HG02759 (cell line): ENCODE measurements at regions not wholly inside any gene's neighbourhood (a gene's known extent, or its start where the extent isn't known, plus 50 kb on each side); places are given as distances from the start of the nearest gene placed in this dataset.

Experiments
- ATAC-seq: cut with Tn5 transposase; IDR thresholded peaks from one replicate; pipeline ENCODE4 v1.9.1; 2021; ENCODE audit warnings: mild to moderate bottlenecking, moderate library complexity; ENCODE audit not compliant: unreplicated experiment

DNA sequence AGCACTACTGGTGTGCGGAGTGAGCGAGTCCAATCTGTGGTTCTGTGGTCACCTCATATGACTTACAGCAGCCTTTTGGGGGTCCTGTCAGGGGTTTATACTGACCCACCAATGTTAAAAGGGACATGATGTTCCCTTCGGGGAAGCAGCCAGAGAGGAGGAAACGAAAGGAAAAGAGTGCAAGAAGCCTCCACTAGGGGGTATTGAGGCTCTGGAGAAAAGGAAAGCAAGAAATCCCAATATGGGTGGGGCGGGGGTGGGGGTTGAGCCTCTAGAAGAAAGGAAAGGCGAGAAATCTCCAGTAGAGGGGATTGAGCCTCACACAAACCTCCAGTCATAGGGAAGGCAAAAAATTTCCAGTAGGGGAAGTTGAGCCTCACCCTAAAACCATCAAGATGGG, 249.3 kb upstream of the ECI2 start:
- ATAC-seq = no peak

DNA sequence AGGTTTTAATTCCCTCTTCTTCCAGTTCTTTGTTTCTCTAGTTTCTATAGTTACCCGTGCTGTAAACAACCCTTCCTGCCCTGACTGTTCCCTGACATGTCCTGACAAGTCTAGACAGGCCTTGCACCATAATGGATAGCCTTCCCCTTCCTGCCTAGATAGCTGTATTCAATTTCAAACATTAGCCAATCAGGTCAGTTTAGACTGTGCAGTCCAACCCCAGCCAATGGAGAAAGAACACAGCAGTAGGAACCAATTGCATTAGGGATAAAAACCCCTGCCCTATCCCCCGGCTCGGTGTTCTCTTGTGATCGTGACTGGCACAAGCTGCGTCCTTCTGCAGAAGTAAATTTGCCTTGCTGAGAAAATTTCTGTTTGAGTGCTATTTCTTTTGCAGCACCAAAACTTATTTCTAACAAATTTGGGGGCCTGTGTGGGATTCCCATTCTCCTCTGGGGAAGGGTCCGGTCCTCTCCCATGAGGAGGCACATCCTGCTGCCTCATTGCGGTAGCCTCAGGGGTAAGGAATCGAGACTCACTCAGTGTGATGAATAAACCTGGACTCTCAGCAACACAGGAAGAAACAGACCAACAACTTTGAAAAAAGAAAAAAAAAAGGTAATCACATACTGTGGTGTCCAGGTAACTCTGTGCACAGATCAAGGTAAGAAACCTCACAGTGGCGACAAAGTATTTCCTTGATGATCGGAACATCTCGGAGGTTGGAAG, 248.7 kb upstream of the ECI2 start:
- no peak for ATAC-seq

DNA sequence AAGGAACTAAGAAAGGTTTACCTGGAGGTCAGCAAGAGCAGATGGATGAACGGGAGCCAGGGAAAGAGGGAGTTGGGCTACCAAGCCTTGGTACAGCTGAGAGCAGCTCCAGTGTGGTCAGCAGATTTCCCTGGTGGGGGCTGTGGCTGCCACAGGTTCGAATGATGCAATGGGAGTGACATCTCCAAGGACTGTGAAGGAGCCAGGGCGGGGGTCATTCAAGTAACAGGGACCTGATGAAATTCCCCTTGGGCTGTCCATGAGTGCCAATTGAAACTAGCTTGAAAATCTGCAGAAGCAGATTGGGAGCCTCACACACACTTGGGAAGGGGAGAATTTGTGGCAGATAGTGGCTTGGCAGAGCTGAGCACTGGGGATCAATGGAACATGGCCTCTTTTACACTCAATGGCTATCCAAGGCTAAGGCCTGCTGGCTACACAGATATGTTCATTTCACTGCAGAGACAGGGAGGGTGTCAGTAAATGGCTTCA, 247.0 kb upstream of the ECI2 start:
- no peak for ATAC-seq

DNA sequence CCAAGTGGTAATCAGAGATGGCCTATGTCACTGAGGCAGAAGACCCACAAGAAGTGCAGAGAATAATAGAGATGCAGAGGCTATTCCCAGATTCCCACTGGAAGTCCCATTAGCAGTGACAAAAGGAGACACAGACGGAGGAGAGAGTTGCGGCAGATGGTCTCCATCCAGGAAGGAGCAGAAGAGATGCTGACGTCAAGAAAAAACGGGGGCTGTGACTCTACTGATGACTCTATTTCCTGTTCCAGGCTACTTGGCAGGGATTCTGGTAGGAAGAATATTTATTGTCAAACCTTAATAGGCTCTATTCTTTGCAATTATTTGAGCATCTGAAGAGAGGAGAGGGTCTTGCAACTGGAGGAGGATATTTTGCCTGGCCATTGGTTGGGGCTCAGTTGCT, 246.0 kb upstream of the ECI2 start:
- ATAC-seq = no peak

DNA sequence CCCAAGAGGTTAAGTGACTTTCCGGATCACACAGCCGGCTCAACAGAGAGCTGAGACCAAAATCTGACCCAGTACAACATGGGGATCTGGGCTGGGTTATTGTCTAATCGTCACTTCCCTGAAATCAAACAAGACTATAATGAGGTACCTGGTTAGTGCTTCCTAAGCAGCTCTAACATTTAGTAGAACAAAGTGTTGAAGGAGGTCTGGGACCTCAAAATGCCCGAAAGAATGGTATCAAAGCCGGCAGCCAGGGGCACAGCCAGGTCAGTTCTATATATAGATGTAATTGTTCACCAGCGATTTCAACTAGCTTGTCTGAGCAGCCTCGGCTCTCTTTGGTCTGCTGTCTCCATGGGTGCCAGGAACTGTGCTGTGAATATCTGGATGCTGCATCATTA, 245.5 kb upstream of the ECI2 start:
- no peak for ATAC-seq

DNA sequence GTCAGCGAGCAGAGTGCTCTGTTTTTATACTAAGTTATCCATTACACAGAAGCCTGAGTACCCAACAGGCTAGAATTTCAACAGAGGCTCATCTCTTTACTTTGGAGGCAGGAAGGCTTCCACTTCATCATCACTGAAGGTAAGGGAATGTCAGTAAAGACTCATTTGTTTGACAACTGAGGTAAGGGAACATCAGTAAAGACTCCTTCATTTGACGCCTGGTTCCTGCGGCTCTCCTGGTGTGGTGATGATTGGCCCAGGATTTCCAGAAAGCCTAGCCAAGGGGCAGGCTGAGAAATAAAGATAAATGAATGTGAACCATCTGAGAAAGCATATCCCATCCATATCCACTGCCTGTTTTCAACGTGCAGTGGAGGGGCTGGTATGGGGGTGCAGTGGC, 244.6 kb upstream of the ECI2 start:
- no peak for ATAC-seq

DNA sequence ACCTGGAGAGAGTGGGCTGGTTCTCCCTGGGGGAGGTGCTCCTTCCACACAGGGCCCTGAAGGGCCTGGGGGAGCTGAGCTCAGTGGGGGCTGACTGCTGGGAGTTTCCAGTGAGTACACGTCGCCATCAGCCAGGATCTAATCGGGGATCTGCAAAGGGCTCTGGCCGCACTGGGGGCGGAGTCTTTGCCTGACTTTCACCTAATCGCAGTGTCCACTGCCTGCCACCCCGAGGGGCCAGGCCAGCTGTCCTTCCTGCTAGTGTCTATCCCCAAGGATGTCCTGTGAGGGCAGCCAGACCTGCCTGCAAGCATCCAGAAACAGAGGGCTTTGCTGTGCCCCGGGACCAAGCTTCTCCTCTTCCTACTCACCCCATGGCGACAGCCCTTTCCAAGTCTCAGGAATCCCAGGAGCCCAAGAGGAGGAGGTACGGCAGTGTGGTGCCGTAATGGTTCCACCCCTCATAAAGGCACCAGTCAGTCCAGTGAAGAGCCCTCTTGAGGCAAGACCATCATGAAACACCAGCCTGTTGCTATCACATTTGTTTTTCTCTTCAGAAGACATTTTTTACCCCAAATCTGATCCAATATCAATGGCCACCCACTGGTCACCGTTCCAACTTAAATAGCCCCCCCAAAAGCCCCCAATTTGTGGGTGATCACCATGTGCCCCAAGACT, 243.1 kb upstream of the ECI2 start:
- ATAC-seq = no peak

DNA sequence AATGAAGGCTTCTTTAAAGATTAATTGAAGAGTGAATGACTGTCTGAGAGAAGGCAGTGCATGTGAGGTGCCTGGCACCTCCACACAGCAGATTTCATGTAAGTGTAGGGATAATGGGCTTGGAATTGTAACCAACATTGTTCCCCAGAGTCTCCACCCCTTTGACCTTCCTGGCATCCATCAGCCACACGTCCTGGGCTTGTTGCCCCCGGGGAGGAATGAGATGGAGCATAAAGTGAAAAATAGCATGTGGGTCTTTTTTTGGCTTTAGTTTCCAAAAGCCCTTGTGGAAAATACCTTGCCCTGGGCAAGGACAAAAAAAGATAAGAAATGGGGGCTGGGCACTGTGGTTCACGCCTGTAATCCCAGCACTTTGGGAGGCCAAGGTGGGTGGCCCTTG, 242.2 kb upstream of the ECI2 start:
- no peak for ATAC-seq

DNA sequence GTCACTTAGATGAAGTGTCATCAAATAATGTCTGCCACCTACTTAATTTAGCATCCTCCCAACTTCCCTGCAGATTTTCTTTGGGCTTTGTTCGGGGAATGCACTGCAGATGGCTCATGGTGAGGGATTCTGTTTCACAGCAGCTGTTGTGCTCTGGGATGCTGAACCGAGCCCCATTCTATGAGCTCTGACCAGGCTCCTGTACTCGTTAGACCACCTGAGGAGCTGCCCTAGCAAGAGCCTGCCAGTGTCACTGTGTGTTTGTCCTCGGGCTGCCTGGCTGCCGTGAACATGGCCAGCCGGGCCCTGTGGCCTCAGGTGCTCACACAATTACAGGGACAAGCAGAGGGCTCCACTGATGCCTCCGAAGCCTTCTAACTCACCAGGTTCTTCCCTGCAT, 238.8 kb upstream of the ECI2 start:
- no peak for ATAC-seq

DNA sequence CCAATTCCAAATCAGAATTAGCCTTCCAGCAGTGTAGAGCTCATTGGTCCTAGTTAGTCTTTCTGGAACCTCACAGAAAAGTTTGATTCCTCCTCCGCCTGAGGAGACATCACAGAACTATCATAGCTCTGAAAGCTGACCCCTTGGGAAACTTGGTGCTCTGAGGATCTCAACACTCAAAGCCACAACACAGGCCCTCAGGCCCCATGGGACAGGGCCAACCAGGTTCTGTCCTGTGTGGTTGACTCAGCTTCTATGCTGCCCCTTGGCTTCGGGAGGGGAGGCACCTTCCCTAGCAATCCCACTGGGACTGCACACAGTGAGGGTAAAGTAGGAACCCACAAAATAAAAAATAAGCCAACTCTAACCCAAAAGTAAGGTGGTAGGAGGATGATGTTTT, 237.5 kb upstream of the ECI2 start:
- no peak for ATAC-seq

DNA sequence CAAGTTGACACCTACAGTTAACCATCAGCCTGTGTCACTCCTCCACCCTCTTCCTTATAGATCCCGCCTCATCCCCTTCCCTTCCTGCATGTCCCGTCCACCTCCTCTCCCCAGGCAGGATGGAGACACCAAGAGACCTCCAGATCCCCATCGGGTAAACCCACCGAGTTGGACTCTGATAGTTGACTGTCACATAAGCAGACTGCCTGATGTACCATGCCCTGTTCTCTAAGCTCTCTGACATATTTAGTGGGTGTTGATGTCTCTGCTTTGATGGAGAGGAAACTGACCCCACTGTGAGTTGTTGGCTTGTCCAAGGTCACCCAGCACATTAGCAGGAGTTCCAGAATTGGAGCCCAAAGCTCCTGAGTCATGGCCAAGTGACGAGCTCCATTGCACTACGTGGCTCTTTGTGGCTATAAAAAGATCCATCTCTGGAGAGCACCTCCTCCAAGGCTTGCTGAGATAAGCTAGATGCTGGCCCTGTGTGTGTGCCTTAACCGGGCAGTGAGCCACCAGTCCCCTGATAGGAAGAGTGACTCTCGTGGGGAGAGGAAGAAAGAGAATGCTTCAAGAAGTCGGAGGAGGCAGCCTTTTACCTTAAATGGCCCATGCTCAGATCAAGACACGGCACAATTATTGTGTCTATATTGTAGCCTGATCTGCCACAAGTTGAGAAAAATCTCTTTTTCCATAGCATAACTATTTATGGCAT, 236.0 kb upstream of the ECI2 start:
- no peak for ATAC-seq

DNA sequence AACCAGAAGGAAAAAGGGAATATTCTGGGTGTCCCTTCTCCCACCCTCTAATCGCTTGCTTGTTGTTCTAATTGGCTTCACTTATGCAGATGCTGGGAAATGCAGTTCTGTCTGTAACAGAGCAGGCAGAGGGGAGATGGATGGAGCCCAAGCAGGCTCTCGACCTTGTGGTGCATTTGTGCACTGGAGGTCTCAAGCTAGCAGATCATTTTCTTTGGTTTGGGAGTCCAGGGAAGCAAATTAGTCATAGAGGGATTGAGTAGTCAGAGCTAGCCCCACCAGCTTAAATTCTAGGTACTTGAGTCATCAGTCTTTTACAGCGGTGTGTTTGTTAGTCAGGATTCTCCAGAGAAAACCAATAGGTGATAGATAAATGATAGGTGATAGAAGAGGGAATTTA, 234.7 kb upstream of the ECI2 start:
- no peak for ATAC-seq

DNA sequence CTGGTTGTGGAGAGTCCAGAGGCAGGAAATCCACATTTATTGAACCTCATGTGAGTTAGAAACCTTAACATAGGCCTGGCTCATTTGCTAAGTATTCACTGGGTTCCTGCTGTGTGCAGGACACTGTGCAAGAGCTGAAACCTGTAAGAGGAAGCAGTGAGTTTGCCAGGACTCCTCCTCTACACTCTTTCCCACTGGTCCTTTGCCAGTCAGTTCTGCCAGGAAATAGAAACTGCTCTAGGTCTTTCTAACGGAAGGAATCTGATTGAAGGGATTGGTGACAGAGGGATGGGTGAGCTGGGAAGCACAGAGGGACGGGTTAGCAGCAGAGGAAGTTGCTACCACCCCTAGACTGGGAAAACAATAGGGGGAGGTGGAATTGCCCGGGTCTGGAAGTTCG, 234.2 kb upstream of the ECI2 start:
- ATAC-seq = no peak

DNA sequence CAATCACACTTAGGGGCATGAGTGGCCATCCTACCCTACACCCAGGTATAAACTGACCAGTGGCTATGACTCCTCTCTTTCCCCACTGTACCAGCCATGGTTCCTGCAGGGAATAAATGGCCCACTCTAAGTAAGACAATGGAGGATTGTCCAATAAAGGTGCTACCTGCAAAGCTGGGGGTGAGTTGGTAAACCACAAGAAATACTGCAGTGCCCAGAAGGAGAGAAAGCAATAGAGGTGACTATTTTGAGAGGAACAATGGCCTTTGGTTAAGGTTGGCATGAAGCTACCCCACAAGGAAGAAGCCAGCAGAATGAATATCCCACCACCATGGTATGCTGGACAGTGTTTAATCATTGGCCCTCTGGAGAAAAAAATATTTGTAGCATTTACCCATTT, 233.3 kb upstream of the ECI2 start:
- ATAC-seq = no peak

DNA sequence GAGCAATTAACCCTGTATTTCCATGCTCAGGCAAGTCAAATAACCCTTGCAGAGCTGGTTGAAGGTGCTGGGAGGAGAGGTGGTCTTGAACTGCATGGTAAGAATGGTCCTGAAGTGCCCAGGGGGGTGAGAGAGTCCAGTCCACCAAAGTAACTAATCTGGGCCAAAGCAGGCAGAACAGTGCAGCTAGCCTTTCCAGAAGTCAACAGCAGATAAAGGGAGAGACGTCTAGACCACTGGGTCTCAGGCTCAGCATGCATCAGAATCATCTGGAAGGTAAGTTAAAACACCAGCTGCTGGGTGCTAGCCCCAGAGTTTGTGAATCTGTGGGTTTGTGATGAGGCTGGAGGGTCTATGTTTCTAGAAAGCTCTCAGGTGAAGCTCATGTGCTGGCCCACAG, 232.3 kb upstream of the ECI2 start:
- no peak for ATAC-seq

DNA sequence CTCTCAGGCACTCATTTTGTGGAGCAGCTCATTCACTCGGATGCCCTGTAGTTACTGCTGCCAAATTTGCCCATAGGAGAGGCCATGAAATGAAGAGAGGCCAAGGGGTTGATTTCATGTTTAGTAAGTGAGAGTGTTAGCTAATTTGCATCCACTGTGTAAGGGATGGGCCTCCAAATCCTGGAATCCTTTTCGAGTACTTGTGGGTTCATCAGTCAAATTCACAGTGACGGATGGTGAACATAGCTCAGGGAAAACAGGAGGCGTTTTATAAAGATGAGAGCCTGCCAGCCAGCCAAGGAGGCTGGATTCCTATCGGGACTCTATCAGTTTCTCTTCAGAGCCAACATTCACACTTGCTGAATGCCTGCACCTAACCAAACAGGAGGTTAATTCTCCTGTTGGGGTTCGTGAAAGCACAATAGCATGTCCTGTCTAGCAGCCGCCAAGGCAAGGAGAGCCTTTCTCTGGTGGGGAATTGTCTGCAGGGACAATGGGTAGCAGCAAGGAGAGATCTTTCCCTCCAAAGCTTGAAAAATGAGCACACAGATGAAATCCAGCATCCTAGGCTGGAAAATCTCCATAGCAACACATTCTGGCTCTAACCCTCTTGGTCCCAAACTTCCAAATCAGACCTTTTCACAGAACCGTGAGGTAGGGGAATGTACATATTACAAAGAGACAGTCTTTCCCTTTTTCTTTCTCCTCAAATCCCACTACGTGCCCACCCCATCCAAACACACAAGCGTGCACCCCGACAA, 231.4 kb upstream of the ECI2 start:
- ATAC-seq = no peak

DNA sequence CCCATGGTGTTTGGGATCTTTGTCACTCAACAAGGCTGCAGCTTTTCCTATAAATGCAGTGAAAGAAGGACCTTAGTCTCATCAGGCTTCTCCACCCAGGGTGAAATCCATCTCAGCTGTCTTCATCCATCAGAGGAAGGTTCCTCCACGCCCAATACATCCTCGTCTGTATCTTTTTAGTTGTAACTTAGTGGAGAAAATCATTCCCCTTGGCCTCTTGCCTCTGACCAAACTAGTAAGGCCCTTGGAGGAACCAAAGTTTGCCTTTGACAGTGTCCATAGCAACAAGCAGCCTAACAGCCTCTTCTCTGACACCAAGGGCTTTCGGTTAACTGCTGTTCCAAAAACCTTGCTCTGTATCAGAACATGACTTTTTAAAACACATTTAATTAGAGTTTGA, 230.3 kb upstream of the ECI2 start:
- no peak for ATAC-seq

DNA sequence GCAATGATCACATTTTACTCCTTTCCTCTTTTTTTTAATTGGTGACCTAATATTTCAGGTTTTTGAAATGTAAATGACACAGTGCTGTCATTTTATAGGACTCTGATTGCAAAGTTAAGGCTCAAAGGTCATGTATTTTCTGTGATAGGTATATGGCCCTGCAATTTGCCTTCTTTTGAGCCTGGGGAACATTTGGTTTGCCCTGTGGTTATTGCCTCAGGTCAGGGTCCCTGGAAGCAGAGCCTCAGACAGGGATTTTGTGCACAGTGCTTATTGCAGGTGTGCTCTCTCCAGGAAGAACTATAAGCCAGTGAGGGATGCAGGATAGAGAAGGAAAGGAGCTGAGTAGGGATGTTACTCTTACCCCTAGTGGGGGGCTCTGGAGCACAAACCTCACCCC, 229.3 kb upstream of the ECI2 start:
- no peak for ATAC-seq

DNA sequence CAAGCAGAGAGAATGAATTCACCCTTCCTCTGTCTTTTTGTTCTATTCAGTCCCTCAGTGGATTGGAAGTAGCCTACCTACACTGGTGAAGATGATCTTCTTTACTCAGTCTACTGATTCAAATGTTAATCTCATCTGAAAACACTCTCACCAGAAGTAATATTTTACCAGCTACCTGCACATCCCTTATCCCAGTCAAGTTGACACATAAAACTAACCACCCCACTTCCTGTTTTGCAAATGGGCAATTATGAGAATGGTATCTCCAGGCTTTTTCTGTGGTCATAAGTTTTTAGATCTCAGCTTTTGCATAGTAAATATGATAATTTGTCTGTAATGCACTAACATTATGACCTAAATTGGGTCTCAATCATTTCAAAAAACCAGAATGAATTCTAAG, 228.8 kb upstream of the ECI2 start:
- no peak for ATAC-seq

DNA sequence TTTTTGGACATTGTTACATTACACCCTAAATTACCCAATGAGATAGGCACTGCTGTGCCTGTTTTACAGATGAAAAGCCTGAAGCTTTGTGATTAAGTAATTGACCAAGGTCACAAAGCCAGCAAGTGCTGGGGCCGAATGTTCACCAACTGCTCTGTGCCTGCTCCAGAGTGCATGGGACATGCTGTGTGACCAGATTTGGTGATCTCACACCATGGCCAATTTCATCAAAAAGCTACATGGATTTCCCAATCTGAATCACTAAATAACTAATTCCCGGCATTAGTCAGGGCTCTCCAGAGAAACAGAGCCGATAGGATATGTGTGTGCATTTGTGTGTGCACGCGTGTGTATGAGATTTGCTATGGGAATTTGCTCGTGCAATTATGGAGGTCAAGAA, 228.3 kb upstream of the ECI2 start:
- no peak for ATAC-seq

DNA sequence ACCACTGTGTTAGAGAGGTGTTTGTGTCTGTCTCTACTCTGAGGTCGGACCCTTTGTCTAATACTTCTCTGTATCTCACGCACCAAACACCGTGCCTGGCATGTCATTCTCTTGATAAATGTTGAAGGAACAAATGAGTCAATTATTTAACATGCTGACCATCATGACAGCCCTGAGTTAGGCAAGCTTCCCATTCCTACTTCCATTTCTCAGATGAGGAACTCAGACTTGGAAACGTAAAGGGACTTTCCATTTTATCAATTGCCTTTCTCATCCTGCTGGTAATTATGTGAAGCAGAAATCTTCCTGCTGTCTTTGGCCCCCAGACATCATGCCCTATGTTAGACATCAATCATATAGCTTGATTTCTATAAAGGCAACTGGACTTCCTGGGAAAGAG, 227.0 kb upstream of the ECI2 start:
- ATAC-seq = no peak
